ENCODE measurements at regions not wholly inside any gene's neighbourhood (a gene's known extent, or its start where the extent isn't known, plus 50 kb on each side); places are given as distances from the start of the nearest gene placed in this dataset.

GRCh38 chr11:23022854-23023253, 162.6 kb upstream of the CCDC179 start:
- DNase-seq: no peak
- intact Hi-C loops (cut with DNase I): no loop called here

- intact Hi-C loops (cut with DNase I): no loop called here
- DNase-seq: no peak
Observed at GRCh38 chr11:23023319-23023718, 163.0 kb upstream of the CCDC179 start.

GRCh38 chr11:23041001-23041503, 180.8 kb upstream of the CCDC179 start:
- intact Hi-C loops (cut with DNase I): no loop called here
- no peak for DNase-seq

- intact Hi-C loops (cut with DNase I): no loop called here
- no peak for DNase-seq
Observed at GRCh38 chr11:23058656-23059055, 198.4 kb upstream of the CCDC179 start.

GRCh38 chr11:23063276-23063675, 203.0 kb upstream of the CCDC179 start:
- no peak for DNase-seq
- intact Hi-C loops (cut with DNase I): no loop called here

GRCh38 chr11:23078289-23078971, 218.2 kb upstream of the CCDC179 start:
- no peak for DNase-seq

GRCh38 chr11:23079382-23079813, 219.1 kb upstream of the CCDC179 start:
- DNase-seq: no peak

More at GRCh38 chr11:23078289-23078971, 218.2 kb upstream of the CCDC179 start:
- intact Hi-C loops (cut with DNase I): no loop called here

GRCh38 chr11:23087407-23087806, 227.1 kb upstream of the CCDC179 start:
- intact Hi-C loops (cut with DNase I): no loop called here

More at GRCh38 chr11:23079382-23079813, 219.1 kb upstream of the CCDC179 start:
- intact Hi-C loops (cut with DNase I): no loop called here

GRCh38 chr11:23090659-23091058, 230.4 kb upstream of the CCDC179 start:
- intact Hi-C loops (cut with DNase I): no loop called here
- DNase-seq: no peak

More at GRCh38 chr11:23087407-23087806, 227.1 kb upstream of the CCDC179 start:
- DNase-seq: no peak

- intact Hi-C loops (cut with DNase I): no loop called here
- no peak for DNase-seq
Observed at GRCh38 chr11:23095650-23096189, 235.4 kb upstream of the CCDC179 start.

GRCh38 chr11:23097891-23098290, 237.6 kb upstream of the CCDC179 start:
- DNase-seq: no peak
- intact Hi-C loops (cut with DNase I): no loop called here

GRCh38 chr11:23099256-23099655, 239.0 kb upstream of the CCDC179 start:
- DNase-seq: no peak
- intact Hi-C loops (cut with DNase I): no loop called here

GRCh38 chr11:23100726-23101125, 240.5 kb upstream of the CCDC179 start:
- intact Hi-C loops (cut with DNase I): no loop called here
- no peak for DNase-seq

GRCh38 chr11:23103416-23103815, 243.1 kb upstream of the CCDC179 start:
- no peak for DNase-seq
- intact Hi-C loops (cut with DNase I): no loop called here

- no peak for DNase-seq
- intact Hi-C loops (cut with DNase I): no loop called here
Observed at GRCh38 chr11:23111527-23111926, 251.3 kb upstream of the CCDC179 start.

- no peak for DNase-seq
- intact Hi-C loops (cut with DNase I): no loop called here
Observed at GRCh38 chr11:23112390-23112789, 252.1 kb upstream of the CCDC179 start.

GRCh38 chr11:23112987-23113886, 253.0 kb upstream of the CCDC179 start:
- no peak for DNase-seq
- intact Hi-C loops (cut with DNase I): no loop called here

- no peak for DNase-seq
- intact Hi-C loops (cut with DNase I): no loop called here
Observed at GRCh38 chr11:23113887-23114216, 253.6 kb upstream of the CCDC179 start.

GRCh38 chr11:23123753-23124152, 263.5 kb upstream of the CCDC179 start:
- intact Hi-C loops (cut with DNase I): no loop called here

GRCh38 chr11:23124249-23124648, 264.0 kb upstream of the CCDC179 start:
- intact Hi-C loops (cut with DNase I): no loop called here

More at GRCh38 chr11:23123753-23124152, 263.5 kb upstream of the CCDC179 start:
- no peak for DNase-seq

GRCh38 chr11:23124996-23125395, 264.7 kb upstream of the CCDC179 start:
- DNase-seq: no peak
- intact Hi-C loops (cut with DNase I): no loop called here

More at GRCh38 chr11:23124249-23124648, 264.0 kb upstream of the CCDC179 start:
- DNase-seq: no peak

All from posterior cingulate gyrus (tissue), 11 donors.